ENCODE measurements at regions not wholly inside any gene's neighbourhood (a gene's known extent, or its start where the extent isn't known, plus 50 kb on each side); places are given as distances from the start of the nearest gene placed in this dataset.
"Not testable (repeated sequence)": the region's sequence is repeated elsewhere in the genome, so short reads cannot be mapped to it uniquely, and the experiment has no call there.

- TF ChIP-seq, protein P1, sequence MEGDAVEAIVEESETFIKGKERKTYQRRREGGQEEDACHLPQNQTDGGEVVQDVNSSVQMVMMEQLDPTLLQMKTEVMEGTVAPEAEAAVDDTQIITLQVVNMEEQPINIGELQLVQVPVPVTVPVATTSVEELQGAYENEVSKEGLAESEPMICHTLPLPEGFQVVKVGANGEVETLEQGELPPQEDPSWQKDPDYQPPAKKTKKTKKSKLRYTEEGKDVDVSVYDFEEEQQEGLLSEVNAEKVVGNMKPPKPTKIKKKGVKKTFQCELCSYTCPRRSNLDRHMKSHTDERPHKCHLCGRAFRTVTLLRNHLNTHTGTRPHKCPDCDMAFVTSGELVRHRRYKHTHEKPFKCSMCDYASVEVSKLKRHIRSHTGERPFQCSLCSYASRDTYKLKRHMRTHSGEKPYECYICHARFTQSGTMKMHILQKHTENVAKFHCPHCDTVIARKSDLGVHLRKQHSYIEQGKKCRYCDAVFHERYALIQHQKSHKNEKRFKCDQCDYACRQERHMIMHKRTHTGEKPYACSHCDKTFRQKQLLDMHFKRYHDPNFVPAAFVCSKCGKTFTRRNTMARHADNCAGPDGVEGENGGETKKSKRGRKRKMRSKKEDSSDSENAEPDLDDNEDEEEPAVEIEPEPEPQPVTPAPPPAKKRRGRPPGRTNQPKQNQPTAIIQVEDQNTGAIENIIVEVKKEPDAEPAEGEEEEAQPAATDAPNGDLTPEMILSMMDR (conservative IDR thresholded peaks at IDR 0.05), result no peak
- no peak for TF ChIP-seq ZFX (IDR thresholded peaks at IDR 0.05)
- H3K27ac ChIP-seq, result no peak overlapping the region
Observed at GRCh38 chr15:62359416-62359815, 194.3 kb upstream of the C2CD4B start.

DNA sequence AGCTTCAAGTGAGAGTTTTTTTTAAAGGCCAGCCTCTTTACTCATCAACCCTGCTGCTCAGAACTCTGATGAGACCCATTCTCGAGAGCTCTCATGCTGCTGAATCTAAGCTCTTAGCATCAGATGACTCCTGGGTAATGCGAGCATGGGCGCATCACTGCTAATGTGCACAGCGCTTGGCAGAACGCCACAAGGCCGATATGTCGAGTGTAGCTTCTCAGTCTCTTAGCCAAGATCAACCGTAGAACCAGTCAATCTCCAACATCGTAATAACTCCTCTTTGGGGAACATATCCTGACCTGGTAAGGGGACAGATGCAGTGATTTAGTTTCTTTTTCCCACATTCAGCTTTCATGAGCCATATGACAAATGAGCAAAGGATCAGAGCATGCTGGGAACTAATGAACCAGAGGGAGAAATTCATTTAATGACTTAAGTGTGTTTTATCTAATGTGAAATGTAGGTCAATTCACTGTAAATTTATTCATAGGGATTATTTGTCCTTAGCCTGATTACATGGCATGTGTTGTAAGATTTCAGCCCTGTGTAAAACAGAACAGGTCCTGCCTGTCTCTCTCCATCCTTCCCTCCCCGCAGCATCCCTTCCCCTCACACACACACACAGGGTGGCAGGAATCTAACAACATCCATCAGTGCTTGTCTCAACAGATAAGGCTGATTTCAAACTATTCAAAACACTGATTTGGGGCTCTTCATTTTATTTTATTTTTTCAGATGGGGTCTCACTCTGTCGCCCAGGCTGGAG is 195.4 kb upstream of the C2CD4B start:
- H3K27ac ChIP-seq, result no peak overlapping the region
- no peak for TF ChIP-seq ZFX (IDR thresholded peaks at IDR 0.05)
- TF ChIP-seq, protein P1 (conservative IDR thresholded peaks at IDR 0.05), result no peak

DNA sequence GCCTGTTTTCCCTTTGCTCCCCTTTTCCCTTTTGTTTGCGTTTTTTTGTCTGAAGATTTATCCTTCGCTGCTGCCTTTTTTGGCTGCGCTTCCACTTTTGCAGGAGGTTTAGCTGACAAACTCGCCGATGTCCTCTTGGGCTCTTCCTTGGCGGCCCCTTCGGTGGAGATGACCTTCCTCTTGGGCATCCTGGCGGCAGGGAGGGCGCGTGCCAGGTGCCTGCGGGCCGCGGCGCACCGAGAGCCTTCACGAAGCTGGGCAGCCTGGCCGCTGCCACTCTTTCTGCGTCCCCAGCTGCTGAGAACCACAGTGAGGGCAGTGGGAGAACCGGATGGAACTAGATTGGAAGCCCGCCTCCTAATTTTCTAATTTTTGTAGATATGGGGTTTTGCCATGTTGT is 197.1 kb upstream of the C2CD4B start:
- TF ChIP-seq ZFX (IDR thresholded peaks at IDR 0.05), result no peak
- TF ChIP-seq, protein P1 (conservative IDR thresholded peaks at IDR 0.05), result no peak
- H3K27ac ChIP-seq, result no peak overlapping the region

- no peak for TF ChIP-seq ZFX (IDR thresholded peaks at IDR 0.05)
- TF ChIP-seq, protein P1 (conservative IDR thresholded peaks at IDR 0.05), result no peak
Observed at GRCh38 chr15:62362608-62363007, 197.5 kb upstream of the C2CD4B start.

DNA sequence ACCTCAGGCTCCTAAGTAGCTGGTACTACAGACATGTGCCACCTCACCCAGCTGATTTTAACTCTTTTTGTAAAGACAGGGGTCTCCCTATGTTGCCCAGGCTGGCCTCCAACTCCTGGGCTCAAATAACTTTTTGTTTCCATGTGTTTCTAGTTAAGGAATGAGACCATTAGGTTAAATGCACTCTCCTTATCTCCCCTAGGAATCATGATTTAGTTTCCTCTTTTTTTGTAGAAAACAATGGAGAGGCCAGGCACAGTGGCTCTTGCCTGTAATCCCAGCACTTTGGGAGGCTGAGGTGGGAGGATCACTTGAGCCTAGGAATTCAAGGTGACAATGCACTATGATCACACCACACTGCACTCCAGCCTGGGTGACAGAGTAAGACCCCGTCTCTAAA is 198.8 kb upstream of the C2CD4B start:
- H3K27ac ChIP-seq, result no peak overlapping the region
- TF ChIP-seq, protein P1 (conservative IDR thresholded peaks at IDR 0.05), result no peak
- TF ChIP-seq ZFX (IDR thresholded peaks at IDR 0.05), result no peak

More at GRCh38 chr15:62362608-62363007, 197.5 kb upstream of the C2CD4B start:
- no peak overlapping the region for H3K27ac ChIP-seq

DNA sequence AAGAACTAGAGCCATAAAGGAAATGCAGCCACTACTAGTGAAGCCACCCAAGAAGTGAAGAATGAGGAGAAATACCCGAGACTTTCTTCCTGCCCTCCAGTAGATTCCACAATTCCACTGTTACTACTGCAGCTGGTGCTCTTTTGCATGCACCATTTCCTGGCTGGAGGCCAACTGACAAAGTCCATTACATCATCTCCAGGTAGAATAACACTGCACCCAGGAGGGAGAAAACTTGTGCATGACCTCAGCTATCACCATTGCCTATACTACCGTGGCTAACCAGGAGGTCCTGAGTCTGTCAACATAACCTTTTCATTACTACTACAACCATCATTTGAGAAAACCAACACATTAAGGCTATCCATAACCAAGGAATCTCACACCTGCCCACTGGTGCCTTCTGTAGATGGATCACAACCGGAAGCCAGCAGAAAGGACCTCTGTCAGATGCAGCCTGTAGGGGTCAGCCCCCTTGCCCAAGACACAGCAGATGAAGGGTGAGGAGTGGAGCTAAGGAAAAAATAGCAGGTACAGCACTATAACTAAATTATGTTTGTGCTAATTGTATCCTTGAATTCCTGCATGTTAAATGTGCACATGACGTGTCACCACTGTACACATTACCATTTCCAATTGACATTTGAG is 200.8 kb upstream of the C2CD4B start:
- H3K27ac ChIP-seq, result no peak overlapping the region
- TF ChIP-seq, protein P1 (conservative IDR thresholded peaks at IDR 0.05), result no peak
- no peak for TF ChIP-seq ZFX (IDR thresholded peaks at IDR 0.05)

DNA sequence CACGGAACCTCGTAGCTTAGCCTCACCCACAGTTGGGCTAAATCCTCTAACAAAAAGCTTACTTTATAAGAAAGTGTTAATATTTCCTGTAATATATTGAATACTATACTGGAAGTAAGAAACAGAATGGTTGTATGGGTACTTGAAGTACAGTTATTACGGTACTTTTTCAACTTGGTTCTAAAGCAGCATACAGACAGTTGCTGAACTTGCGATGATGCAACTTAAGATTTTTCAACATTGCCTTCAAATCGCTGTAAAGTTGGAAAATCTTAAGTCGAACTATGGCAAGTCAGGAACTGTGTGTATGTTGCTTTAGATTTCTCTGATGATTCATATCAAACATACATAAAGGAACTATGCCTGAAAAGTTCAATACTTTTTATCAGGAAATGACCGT is 204.4 kb upstream of the C2CD4B start:
- no peak for TF ChIP-seq ZFX (IDR thresholded peaks at IDR 0.05)
- TF ChIP-seq, protein P1 (conservative IDR thresholded peaks at IDR 0.05), result no peak
- no peak overlapping the region for H3K27ac ChIP-seq

- not testable (repeated sequence) for H3K27ac ChIP-seq
Observed at GRCh38 chr15:62371683-62372082, 206.6 kb upstream of the C2CD4B start.
